GM23338 (cell line): ENCODE measurements at regions not wholly inside any gene's neighbourhood (a gene's known extent, or its start where the extent isn't known, plus 50 kb on each side); places are given as distances from the start of the nearest gene placed in this dataset.

ENCODE experiments used
- ATAC-seq: fragments of 200-7000 bp; cut with Tn5 transposase; 3 replicates; pipeline ENCODE4 v1.9.1; 2020
- DNase-seq: peaks from one replicate; pipeline ENCODE4 v3.0.0-alpha.2; 2015; ENCODE audit warnings: low spot score
- H2AFZ ChIP-seq: fragments of 200-600 bp; sonication (generic); 2 replicates; pipeline ENCODE4 v1.8.0; 2016; ENCODE audit warnings: antibody characterized with exemption, mild to moderate bottlenecking, moderate library complexity
- H3F3A ChIP-seq: fragments of 200-600 bp; sonication (generic); replicated peaks from 2 replicates; pipeline ENCODE4 v1.8.0; 2017; ENCODE audit warnings: antibody characterized with exemption, mixed run types, low read depth
- H3K27ac ChIP-seq: fragments of 200-600 bp; sonication (generic); 2 replicates; pipeline ENCODE4 v1.6.1; 2016; ENCODE audit warnings: low read depth
- H3K27me3 ChIP-seq: fragments of 200-600 bp; sonication (generic); 2 replicates; pipeline ENCODE4 v1.8.0; 2016; ENCODE audit warnings: mild to moderate bottlenecking, mixed run types, moderate library complexity; ENCODE audit not compliant: insufficient read depth
- H3K36me3 ChIP-seq: fragments of 200-600 bp; sonication (generic); 2 replicates; pipeline ENCODE4 v1.8.0; 2016; ENCODE audit warnings: mild to moderate bottlenecking; ENCODE audit not compliant: insufficient read depth
- H3K4me1 ChIP-seq: fragments of 200-600 bp; sonication (generic); 2 replicates; pipeline ENCODE4 v1.8.0; 2016; ENCODE audit warnings: mild to moderate bottlenecking, moderate library complexity; ENCODE audit not compliant: insufficient read depth
- H3K4me2 ChIP-seq: fragments of 200-600 bp; sonication (generic); 2 replicates; pipeline ENCODE4 v1.7.1; 2017; ENCODE audit warnings: mixed run types
- H3K4me3 ChIP-seq: fragments of 200-600 bp; sonication (generic); 2 replicates; pipeline ENCODE4 v1.6.1; 2016; ENCODE audit warnings: mixed run types
- H3K79me2 ChIP-seq: fragments of 200-600 bp; sonication (generic); replicated peaks from 2 replicates; pipeline ENCODE4 v1.8.0; 2017; ENCODE audit warnings: mild to moderate bottlenecking; ENCODE audit not compliant: insufficient read depth
- H3K9me2 ChIP-seq: fragments of 200-600 bp; sonication (generic); 2 replicates; pipeline ENCODE4 v1.8.0; 2017; ENCODE audit not compliant: insufficient read depth
- H4K20me1 ChIP-seq: fragments of 200-600 bp; sonication (generic); replicated peaks from 2 replicates; pipeline ENCODE4 v1.8.0; 2017; ENCODE audit warnings: mild to moderate bottlenecking; ENCODE audit not compliant: insufficient read depth
- H3K27ac Mint-ChIP-seq: 2 replicates; pipeline ENCODE4 v1.8.0; 2020; ENCODE audit warnings: inconsistent platforms, mild to moderate bottlenecking, moderate library complexity, mixed read lengths
- H3K27me3 Mint-ChIP-seq: 3 replicates; pipeline ENCODE4 v1.8.0; 2022; ENCODE audit warnings: low read depth, mild to moderate bottlenecking, moderate library complexity, mixed read lengths, inconsistent platforms; ENCODE audit not compliant: insufficient read depth, poor library complexity
- H3K36me3 Mint-ChIP-seq: 3 replicates; pipeline ENCODE4 v1.8.0; 2021; ENCODE audit warnings: low read depth, mild to moderate bottlenecking, inconsistent platforms, moderate library complexity, mixed read lengths
- H3K4me1 Mint-ChIP-seq: 3 replicates; pipeline ENCODE4 v1.8.0; 2020; ENCODE audit warnings: mild to moderate bottlenecking, inconsistent platforms, mixed read lengths
- H3K4me3 Mint-ChIP-seq: 3 replicates; pipeline ENCODE4 v1.8.0; 2021; ENCODE audit warnings: moderate library complexity, mild to moderate bottlenecking, inconsistent platforms, mixed read lengths
- H3K9me3 Mint-ChIP-seq: 3 replicates; pipeline ENCODE4 v1.8.0; 2020; ENCODE audit warnings: moderate library complexity, mild to moderate bottlenecking, inconsistent platforms, mixed read lengths
- CREB1 ChIP-seq: fragments of 250-450 bp; sonication (Bioruptor Pico); IDR thresholded peaks from 2 replicates; pipeline ENCODE4 v1.5.0; 2020; ENCODE audit warnings: low read depth, mild to moderate bottlenecking, moderate library complexity
- EZH2 ChIP-seq: fragments of 200-600 bp; sonication (generic); IDR thresholded peaks from one replicate; pipeline ENCODE4 v1.8.0; 2017; ENCODE audit warnings: antibody characterized with exemption, mild to moderate bottlenecking, low read depth; ENCODE audit not compliant: unreplicated experiment
- EZH2phosphoT487 ChIP-seq: fragments of 200-600 bp; sonication (generic); IDR thresholded peaks from one replicate; pipeline ENCODE4 v1.8.1; 2018; ENCODE audit warnings: antibody characterized with exemption; ENCODE audit not compliant: unreplicated experiment
- JUNB ChIP-seq: IDR thresholded peaks from one replicate; pipeline ENCODE4 v1.6.1; 2016; ENCODE audit warnings: antibody characterized with exemption; ENCODE audit not compliant: unreplicated experiment
- NANOG ChIP-seq: IDR thresholded peaks from 2 replicates; pipeline ENCODE4 v1.6.1; 2016; ENCODE audit warnings: antibody characterized with exemption, borderline replicate concordance
- POLR2AphosphoS5 ChIP-seq: IDR thresholded peaks from 2 replicates; pipeline ENCODE4 v1.6.1; 2016; ENCODE audit warnings: antibody characterized with exemption, low read depth
- STAT1 ChIP-seq: IDR thresholded peaks from one replicate; pipeline ENCODE4 v1.6.1; 2016; ENCODE audit warnings: antibody characterized with exemption; ENCODE audit not compliant: unreplicated experiment
- ZNF114 ChIP-seq: fragments of 250-450 bp; sonication (Bioruptor Pico); IDR thresholded peaks from 2 replicates; pipeline ENCODE4 v1.5.0; 2020; ENCODE audit warnings: mild to moderate bottlenecking, moderate library complexity
- ZNF331 ChIP-seq: fragments of 250-450 bp; sonication (Bioruptor Pico); IDR thresholded peaks from 2 replicates; pipeline ENCODE4 v1.5.0; 2020; ENCODE audit warnings: low read depth, mild to moderate bottlenecking, moderate library complexity
- TF ChIP-seq, protein P1 (sequence below): IDR thresholded peaks from 2 replicates; pipeline ENCODE4 v1.6.1; 2016; ENCODE audit warnings: antibody characterized with exemption
- TF ChIP-seq, protein P2 (sequence below): IDR thresholded peaks from one replicate; pipeline ENCODE4 v1.6.1; 2018; ENCODE audit warnings: antibody characterized with exemption; ENCODE audit not compliant: unreplicated experiment
- TF ChIP-seq, protein P3 (sequence below), 2 experiments: fragments of 200-600 bp in 1 of 2; sonication (generic) in 1 of 2; conservative IDR thresholded peaks; 2 replicates each; pipeline versions ENCODE4 v1.5.1 to v1.6.1; 2016 to 2017; ENCODE audit warnings: antibody characterized with exemption in 2 of 2, low read depth in 2 of 2, mild to moderate bottlenecking in 2 of 2, moderate library complexity in 1 of 2

DNA sequence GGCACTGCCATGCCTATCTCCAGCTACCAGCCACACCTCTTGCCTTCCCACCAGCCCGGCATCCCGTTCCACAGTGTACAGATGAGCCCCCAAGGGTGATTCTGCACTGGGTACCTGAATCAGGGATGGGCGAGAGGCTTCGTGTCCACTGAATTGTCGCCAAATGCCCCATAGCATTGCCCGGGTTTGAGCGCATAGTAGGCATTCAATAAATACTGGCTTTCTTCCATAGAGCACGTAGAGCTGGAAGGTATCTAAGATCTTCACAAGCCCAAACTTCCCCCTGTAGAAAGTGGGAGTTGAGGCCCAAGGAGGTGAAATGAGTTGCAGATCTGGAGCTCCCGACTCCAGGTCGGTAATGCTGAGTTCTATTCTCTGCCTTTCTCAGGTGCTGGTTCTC, 358.7 kb downstream of the LPIN1 start:
- H3K36me3 ChIP-seq: no peaks in the 10 kb centered on the region
- Mint-ChIP-seq H3K36me3 (no peaks in the 10 kb centered on the region), H3K9me3 (no peaks in the 10 kb centered on the region), H3K4me1 (peaks cover 15% of the 10 kb centered on the region), H3K27me3 (no peaks in the 10 kb centered on the region), H3K4me3 (no peak overlapping the region), H3K27ac (no peak overlapping the region)
- H3K9me2 ChIP-seq: no peaks in the 10 kb centered on the region; the same call in 1 of the 2 replicates
- DNase-seq: no peak
- no peaks in the 10 kb centered on the region for H3K79me2 ChIP-seq
- no peaks in the 10 kb centered on the region for H3F3A ChIP-seq
- ATAC-seq: no peak
- H3K4me3 ChIP-seq: no peak overlapping the region
- H3K4me1 ChIP-seq: no peaks in the 10 kb centered on the region
- H3K4me2 ChIP-seq: no peak overlapping the region
- H3K27ac ChIP-seq: no peak overlapping the region
- TF ChIP-seq JUNB: no peak
- TF ChIP-seq, protein P1, sequence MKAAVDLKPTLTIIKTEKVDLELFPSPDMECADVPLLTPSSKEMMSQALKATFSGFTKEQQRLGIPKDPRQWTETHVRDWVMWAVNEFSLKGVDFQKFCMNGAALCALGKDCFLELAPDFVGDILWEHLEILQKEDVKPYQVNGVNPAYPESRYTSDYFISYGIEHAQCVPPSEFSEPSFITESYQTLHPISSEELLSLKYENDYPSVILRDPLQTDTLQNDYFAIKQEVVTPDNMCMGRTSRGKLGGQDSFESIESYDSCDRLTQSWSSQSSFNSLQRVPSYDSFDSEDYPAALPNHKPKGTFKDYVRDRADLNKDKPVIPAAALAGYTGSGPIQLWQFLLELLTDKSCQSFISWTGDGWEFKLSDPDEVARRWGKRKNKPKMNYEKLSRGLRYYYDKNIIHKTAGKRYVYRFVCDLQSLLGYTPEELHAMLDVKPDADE: no peak
- no peaks in the 10 kb centered on the region for H3K27me3 ChIP-seq
- no peak overlapping the region for H2AFZ ChIP-seq
- no peaks in the 10 kb centered on the region for H4K20me1 ChIP-seq

DNA sequence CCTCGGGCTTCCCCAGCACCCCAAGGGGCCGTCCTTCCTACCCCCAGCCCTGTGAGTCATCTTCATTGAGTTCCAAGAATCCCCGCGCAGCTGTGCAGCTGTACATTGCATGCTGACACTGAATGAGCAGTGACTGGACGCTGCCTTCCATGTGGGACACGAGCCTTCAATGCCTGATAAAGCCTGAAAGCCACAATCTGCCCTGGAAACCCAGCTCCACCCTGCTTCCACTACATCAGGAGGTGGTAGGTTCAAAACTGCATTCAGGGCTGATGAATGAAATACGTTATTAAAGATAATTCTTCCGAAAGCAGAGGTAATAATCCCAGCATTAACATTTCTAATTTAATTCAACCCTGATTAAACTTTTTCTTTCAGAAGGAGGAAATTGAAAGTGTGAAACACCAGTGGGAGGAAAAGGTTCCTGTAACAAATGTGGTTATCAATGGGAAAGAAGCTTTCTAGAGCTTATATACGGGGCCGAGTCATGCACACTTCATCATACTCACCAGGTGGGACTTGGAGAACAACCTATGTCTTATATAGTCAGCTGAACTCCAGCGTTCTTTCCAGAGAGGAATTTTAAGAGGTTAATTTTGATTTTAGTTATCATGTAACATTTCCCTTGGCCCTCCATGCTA, 360.1 kb downstream of the LPIN1 start:
- H3K27ac Mint-ChIP-seq: no peak overlapping the region
- H3K4me1 Mint-ChIP-seq: peaks cover 15% of the 10 kb centered on the region
- no peaks in the 10 kb centered on the region for H3K9me2 ChIP-seq
- no peaks in the 10 kb centered on the region for H4K20me1 ChIP-seq
- H3K4me1 ChIP-seq: no peaks in the 10 kb centered on the region
- no peak overlapping the region for H3K27ac ChIP-seq
- H2AFZ ChIP-seq: 0 out of 2 replicates have a peak overlapping the region, but pooled peaks have one; percentile 14
- TF ChIP-seq CREB1 (CRISPR knock-in tag) (no peak), NANOG (no peak), POLR2AphosphoS5 (no peak), STAT1 (no peak)
- no peaks in the 10 kb centered on the region for H3F3A ChIP-seq
- no peak overlapping the region for H3K4me2 ChIP-seq
- no peaks in the 10 kb centered on the region for H3K9me3 Mint-ChIP-seq
- no peaks in the 10 kb centered on the region for H3K36me3 Mint-ChIP-seq
- H3K79me2 ChIP-seq: no peaks in the 10 kb centered on the region
- no peaks in the 10 kb centered on the region for H3K36me3 ChIP-seq
- H3K4me3 ChIP-seq: no peak overlapping the region
- ATAC-seq (no peak), DNase-seq (no peak)
- no peaks in the 10 kb centered on the region for H3K27me3 ChIP-seq
- no peaks in the 10 kb centered on the region for H3K27me3 Mint-ChIP-seq
- H3K4me3 Mint-ChIP-seq: no peak overlapping the region

DNA sequence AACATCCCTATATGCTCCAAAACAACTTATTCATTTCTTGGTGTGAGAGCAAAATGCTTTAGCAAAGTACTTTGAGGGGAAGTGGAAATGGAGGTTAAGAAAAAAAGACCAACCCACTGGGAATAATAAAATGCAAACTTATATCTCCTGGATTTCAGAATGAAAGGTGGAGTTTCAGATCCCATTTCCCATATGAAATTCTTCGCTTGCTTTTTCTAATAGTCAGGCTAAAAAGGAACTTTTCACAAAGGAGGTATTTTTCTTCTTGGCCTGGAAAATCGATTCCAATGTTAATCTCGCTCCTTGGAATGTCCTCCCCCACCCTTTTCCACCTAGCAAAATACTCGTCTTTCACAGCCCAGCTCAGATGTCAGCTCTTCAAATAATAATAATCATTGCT, 360.9 kb downstream of the LPIN1 start:
- H3K4me3 Mint-ChIP-seq: no peak overlapping the region
- no peaks in the 10 kb centered on the region for H3K27me3 ChIP-seq
- no peak overlapping the region for H3K27ac ChIP-seq
- H3K4me2 ChIP-seq: no peak overlapping the region
- H3K27ac Mint-ChIP-seq: no peak overlapping the region
- H3K36me3 ChIP-seq: no peaks in the 10 kb centered on the region
- no peaks in the 10 kb centered on the region for H3K27me3 Mint-ChIP-seq
- H3K9me2 ChIP-seq: no peaks in the 10 kb centered on the region
- no peaks in the 10 kb centered on the region for H3K9me3 Mint-ChIP-seq
- H3K4me1 ChIP-seq: no peaks in the 10 kb centered on the region
- no peak for DNase-seq
- H3F3A ChIP-seq: no peaks in the 10 kb centered on the region
- peaks cover 15% of the 10 kb centered on the region for H3K4me1 Mint-ChIP-seq
- H2AFZ ChIP-seq: no peak overlapping the region
- H4K20me1 ChIP-seq: no peaks in the 10 kb centered on the region
- no peak overlapping the region for H3K4me3 ChIP-seq
- no peaks in the 10 kb centered on the region for H3K36me3 Mint-ChIP-seq
- no peaks in the 10 kb centered on the region for H3K79me2 ChIP-seq
- ATAC-seq: no peak
- TF ChIP-seq, protein P2, sequence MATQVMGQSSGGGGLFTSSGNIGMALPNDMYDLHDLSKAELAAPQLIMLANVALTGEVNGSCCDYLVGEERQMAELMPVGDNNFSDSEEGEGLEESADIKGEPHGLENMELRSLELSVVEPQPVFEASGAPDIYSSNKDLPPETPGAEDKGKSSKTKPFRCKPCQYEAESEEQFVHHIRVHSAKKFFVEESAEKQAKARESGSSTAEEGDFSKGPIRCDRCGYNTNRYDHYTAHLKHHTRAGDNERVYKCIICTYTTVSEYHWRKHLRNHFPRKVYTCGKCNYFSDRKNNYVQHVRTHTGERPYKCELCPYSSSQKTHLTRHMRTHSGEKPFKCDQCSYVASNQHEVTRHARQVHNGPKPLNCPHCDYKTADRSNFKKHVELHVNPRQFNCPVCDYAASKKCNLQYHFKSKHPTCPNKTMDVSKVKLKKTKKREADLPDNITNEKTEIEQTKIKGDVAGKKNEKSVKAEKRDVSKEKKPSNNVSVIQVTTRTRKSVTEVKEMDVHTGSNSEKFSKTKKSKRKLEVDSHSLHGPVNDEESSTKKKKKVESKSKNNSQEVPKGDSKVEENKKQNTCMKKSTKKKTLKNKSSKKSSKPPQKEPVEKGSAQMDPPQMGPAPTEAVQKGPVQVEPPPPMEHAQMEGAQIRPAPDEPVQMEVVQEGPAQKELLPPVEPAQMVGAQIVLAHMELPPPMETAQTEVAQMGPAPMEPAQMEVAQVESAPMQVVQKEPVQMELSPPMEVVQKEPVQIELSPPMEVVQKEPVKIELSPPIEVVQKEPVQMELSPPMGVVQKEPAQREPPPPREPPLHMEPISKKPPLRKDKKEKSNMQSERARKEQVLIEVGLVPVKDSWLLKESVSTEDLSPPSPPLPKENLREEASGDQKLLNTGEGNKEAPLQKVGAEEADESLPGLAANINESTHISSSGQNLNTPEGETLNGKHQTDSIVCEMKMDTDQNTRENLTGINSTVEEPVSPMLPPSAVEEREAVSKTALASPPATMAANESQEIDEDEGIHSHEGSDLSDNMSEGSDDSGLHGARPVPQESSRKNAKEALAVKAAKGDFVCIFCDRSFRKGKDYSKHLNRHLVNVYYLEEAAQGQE: no peak
- TF ChIP-seq NANOG (no peak), JUNB (no peak), CREB1 (CRISPR knock-in tag) (no peak), ZNF114 (no peak), POLR2AphosphoS5 (no peak), EZH2phosphoT487 (no peak), EZH2 (no peak), ZNF331 (CRISPR knock-in tag) (no peak)
- TF ChIP-seq, protein P3, sequence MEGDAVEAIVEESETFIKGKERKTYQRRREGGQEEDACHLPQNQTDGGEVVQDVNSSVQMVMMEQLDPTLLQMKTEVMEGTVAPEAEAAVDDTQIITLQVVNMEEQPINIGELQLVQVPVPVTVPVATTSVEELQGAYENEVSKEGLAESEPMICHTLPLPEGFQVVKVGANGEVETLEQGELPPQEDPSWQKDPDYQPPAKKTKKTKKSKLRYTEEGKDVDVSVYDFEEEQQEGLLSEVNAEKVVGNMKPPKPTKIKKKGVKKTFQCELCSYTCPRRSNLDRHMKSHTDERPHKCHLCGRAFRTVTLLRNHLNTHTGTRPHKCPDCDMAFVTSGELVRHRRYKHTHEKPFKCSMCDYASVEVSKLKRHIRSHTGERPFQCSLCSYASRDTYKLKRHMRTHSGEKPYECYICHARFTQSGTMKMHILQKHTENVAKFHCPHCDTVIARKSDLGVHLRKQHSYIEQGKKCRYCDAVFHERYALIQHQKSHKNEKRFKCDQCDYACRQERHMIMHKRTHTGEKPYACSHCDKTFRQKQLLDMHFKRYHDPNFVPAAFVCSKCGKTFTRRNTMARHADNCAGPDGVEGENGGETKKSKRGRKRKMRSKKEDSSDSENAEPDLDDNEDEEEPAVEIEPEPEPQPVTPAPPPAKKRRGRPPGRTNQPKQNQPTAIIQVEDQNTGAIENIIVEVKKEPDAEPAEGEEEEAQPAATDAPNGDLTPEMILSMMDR (conservative IDR thresholded peaks at IDR 0.05; ENCODE audit: low read depth in 2 of 2): no peak
- TF ChIP-seq, protein P1: no peak
